ENCODE measurements at regions not wholly inside any gene's neighbourhood (a gene's known extent, or its start where the extent isn't known, plus 50 kb on each side); places are given as distances from the start of the nearest gene placed in this dataset.
"Not testable (repeated sequence)": the region's sequence is repeated elsewhere in the genome, so short reads cannot be mapped to it uniquely, and the experiment has no call there.

DNA sequence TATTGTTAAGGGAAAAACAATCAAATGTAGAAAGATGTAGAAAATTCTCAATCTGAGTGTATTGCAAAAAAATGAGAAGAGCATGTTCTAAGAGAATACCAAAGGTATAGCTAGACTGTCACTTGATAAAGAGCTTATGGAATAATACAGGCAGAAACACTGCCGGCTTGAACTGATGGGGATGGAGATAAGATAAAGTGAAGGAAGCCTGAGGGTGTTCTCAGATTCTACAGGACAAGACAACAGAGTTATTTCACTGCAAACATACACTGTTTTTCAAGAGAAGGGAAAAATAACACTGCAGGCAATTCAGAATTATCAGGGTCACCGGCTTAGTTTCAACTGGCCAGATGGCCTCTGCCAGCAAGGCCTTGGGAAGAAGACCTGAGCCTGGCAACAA is 80.0 kb downstream of the ZNF716 start:
- Histone ChIP-seq H3K4ac (ENCODE audit: low read depth, low read length) (no peak overlapping the region), H3K18ac (ENCODE audit: insufficient read length, low read depth, low read length) (no peak overlapping the region), H3K79me1 (ENCODE audit: insufficient read depth, low read depth, low read length, poor library complexity, severe bottlenecking) (no peaks in the 10 kb centered on the region), H3K14ac (ENCODE audit: insufficient read depth, low read length) (no peak overlapping the region), H3K23me2 (ENCODE audit: insufficient read length, low read depth, low read length, poor library complexity, severe bottlenecking) (no peaks in the 10 kb centered on the region), H3T11ph (ENCODE audit: low read length) (no peak overlapping the region), H3K9me3 (ENCODE audit: control insufficient read depth, low read depth, low read length) (peaks cover 46% of the 10 kb centered on the region), H2AFZ (ENCODE audit: low read length) (no peak overlapping the region), H2BK120ac (ENCODE audit: low read depth, low read length, poor library complexity, severe bottlenecking) (no peak overlapping the region), H4K91ac (ENCODE audit: insufficient read length, low read depth, low read length) (no peak overlapping the region), H4K5ac (ENCODE audit: insufficient read length, low read depth, low read length) (no peak overlapping the region), H3K27me3 (ENCODE audit: insufficient read depth, low read length) (no peaks in the 10 kb centered on the region), H3K4me1 (ENCODE audit: insufficient read depth, low read length) (no peaks in the 10 kb centered on the region), H3K4me2 (ENCODE audit: insufficient read depth, insufficient read length, low read length) (no peak overlapping the region), H3K56ac (ENCODE audit: insufficient read length, low read depth, low read length) (no peak overlapping the region), H3K23ac (ENCODE audit: insufficient read length, low read depth, low read length) (no peak overlapping the region), H3K9ac (ENCODE audit: extremely low read depth, insufficient read length, low read length) (no peak overlapping the region), H2BK20ac (ENCODE audit: low read depth, low read length, poor library complexity, severe bottlenecking) (no peak overlapping the region), H3K27ac (ENCODE audit: insufficient read length, low read depth, low read length) (no peak overlapping the region), H2AK5ac (ENCODE audit: insufficient read length, low read length) (no peak overlapping the region), H4K20me1 (ENCODE audit: control insufficient read depth, insufficient read depth, insufficient read length) (no peaks in the 10 kb centered on the region), H4K8ac (replicated peaks; ENCODE audit: insufficient read length, low read depth, low read length) (no peak overlapping the region), H3K79me2 (ENCODE audit: insufficient read depth, low read length) (no peaks in the 10 kb centered on the region), H2BK5ac (ENCODE audit: insufficient read length, low read length) (no peak overlapping the region), H2BK12ac (ENCODE audit: insufficient read length, low read depth, low read length) (no peak overlapping the region), H2BK15ac (ENCODE audit: low read depth, low read length) (no peak overlapping the region)
- Mint-ChIP-seq H3K4me3 (no peak overlapping the region), H3K36me3 (ENCODE audit: insufficient read depth in 1 of 3, low read depth in 3 of 3) (peaks cover 4 to 29% (median 6%) of the 10 kb centered on the region in 3 experiments), H3K4me1 (no peaks in the 10 kb centered on the region), H3K27me3 (ENCODE audit: low read depth) (no peaks in the 10 kb centered on the region; the same call in 1 of the 2 replicates), H3K27ac (no peak overlapping the region), H3K9me3 (peaks cover 74 to 82% of the 10 kb centered on the region in 2 experiments)
- WGBS (ENCODE audit: extremely low coverage, insufficient read length, low lambda C conversion rate) = no CpG with 5 or more reads among the region's 2 CpGs
- TF ChIP-seq, protein P1, sequence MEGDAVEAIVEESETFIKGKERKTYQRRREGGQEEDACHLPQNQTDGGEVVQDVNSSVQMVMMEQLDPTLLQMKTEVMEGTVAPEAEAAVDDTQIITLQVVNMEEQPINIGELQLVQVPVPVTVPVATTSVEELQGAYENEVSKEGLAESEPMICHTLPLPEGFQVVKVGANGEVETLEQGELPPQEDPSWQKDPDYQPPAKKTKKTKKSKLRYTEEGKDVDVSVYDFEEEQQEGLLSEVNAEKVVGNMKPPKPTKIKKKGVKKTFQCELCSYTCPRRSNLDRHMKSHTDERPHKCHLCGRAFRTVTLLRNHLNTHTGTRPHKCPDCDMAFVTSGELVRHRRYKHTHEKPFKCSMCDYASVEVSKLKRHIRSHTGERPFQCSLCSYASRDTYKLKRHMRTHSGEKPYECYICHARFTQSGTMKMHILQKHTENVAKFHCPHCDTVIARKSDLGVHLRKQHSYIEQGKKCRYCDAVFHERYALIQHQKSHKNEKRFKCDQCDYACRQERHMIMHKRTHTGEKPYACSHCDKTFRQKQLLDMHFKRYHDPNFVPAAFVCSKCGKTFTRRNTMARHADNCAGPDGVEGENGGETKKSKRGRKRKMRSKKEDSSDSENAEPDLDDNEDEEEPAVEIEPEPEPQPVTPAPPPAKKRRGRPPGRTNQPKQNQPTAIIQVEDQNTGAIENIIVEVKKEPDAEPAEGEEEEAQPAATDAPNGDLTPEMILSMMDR (conservative IDR thresholded peaks at IDR 0.05) = no peak
- DNase-seq = no peak

DNA sequence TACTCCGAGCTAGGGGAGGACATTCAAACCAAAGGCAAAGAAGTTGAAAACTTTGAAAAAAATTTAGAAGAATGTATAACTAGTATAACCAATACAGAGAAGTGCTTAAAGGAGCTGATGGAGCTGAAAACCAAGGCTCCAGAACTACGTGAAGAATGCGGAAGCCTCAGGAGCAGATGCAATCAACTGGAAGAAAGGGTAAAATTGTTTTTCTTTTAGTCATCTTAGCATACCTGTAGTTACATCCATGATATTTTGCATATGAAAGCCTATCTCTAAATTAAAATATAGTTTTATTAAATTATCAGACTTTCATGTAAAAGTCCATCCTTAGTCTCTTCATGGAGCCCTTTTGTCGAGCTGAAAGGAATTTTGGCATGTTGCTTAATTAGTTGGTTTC is 90.7 kb downstream of the ZNF716 start:
- not testable (repeated sequence) for H3K27ac Mint-ChIP-seq; H4K91ac ChIP-seq (ENCODE audit: insufficient read length, low read depth, low read length); H2BK12ac ChIP-seq (ENCODE audit: insufficient read length, low read depth, low read length); H3K4me1 Mint-ChIP-seq; H3K14ac ChIP-seq (ENCODE audit: insufficient read depth, low read length); H3K23ac ChIP-seq (ENCODE audit: insufficient read length, low read depth, low read length); H4K5ac ChIP-seq (ENCODE audit: insufficient read length, low read depth, low read length); H2BK15ac ChIP-seq (ENCODE audit: low read depth, low read length); H3K23me2 ChIP-seq (ENCODE audit: insufficient read length, low read depth, low read length, poor library complexity, severe bottlenecking); DNase-seq; H4K20me1 ChIP-seq (ENCODE audit: control insufficient read depth, insufficient read depth, insufficient read length); H3K36me3 Mint-ChIP-seq (ENCODE audit: insufficient read depth in 1 of 3, low read depth in 3 of 3); H3K4me3 Mint-ChIP-seq; H3K4ac ChIP-seq (ENCODE audit: low read depth, low read length); H3K4me2 ChIP-seq (ENCODE audit: insufficient read depth, insufficient read length, low read length); H2BK5ac ChIP-seq (ENCODE audit: insufficient read length, low read length); H4K8ac ChIP-seq (replicated peaks; ENCODE audit: insufficient read length, low read depth, low read length); H3K79me1 ChIP-seq (ENCODE audit: insufficient read depth, low read depth, low read length, poor library complexity, severe bottlenecking); H3K4me1 ChIP-seq (ENCODE audit: insufficient read depth, low read length); H3K79me2 ChIP-seq (ENCODE audit: insufficient read depth, low read length); H3K56ac ChIP-seq (ENCODE audit: insufficient read length, low read depth, low read length); H2BK20ac ChIP-seq (ENCODE audit: low read depth, low read length, poor library complexity, severe bottlenecking); H3K18ac ChIP-seq (ENCODE audit: insufficient read length, low read depth, low read length); H2AFZ ChIP-seq (ENCODE audit: low read length); H3K9ac ChIP-seq (ENCODE audit: extremely low read depth, insufficient read length, low read length); H3K27ac ChIP-seq (ENCODE audit: insufficient read length, low read depth, low read length); H3K27me3 Mint-ChIP-seq (ENCODE audit: low read depth); H2AK5ac ChIP-seq (ENCODE audit: insufficient read length, low read length); H2BK120ac ChIP-seq (ENCODE audit: low read depth, low read length, poor library complexity, severe bottlenecking); H3T11ph ChIP-seq (ENCODE audit: low read length); H3K27me3 ChIP-seq (ENCODE audit: insufficient read depth, low read length)
- peaks cover 15% of the 10 kb centered on the region for H3K9me3 ChIP-seq (ENCODE audit: control insufficient read depth, low read depth, low read length)
- peaks cover 73% of the 10 kb centered on the region in 2 experiments for H3K9me3 Mint-ChIP-seq
- no CpG with 5 or more reads among the region's 4 CpGs for WGBS (ENCODE audit: extremely low coverage, insufficient read length, low lambda C conversion rate)

All from H9 (cell line).